BLaER1 (cell line): ENCODE measurements at regions not wholly inside any gene's neighbourhood (a gene's known extent, or its start where the extent isn't known, plus 50 kb on each side); places are given as distances from the start of the nearest gene placed in this dataset.
"Not testable (repeated sequence)": the region's sequence is repeated elsewhere in the genome, so short reads cannot be mapped to it uniquely, and the experiment has no call there.

Experiments
- H3K27ac ChIP-seq: shearing (Covaris generic); formaldehyde crosslinking; 2 replicates; pipeline ENCODE4 v1.8.1; 2022
- H3K27me3 ChIP-seq: shearing (Covaris generic); formaldehyde crosslinking; 2 replicates; pipeline ENCODE4 v1.8.1; 2022
- H3K36me3 ChIP-seq: shearing (Covaris generic); formaldehyde crosslinking; 2 replicates; pipeline ENCODE4 v1.8.1; 2022
- H3K4me1 ChIP-seq: shearing (Covaris generic); formaldehyde crosslinking; 2 replicates; pipeline ENCODE4 v1.8.1; 2022
- H3K4me2 ChIP-seq: shearing (Covaris generic); formaldehyde crosslinking; 2 replicates; pipeline ENCODE4 v1.8.1; 2022
- H3K4me3 ChIP-seq: shearing (Covaris generic); formaldehyde crosslinking; 2 replicates; pipeline ENCODE4 v1.8.1; 2022
- H3K9ac ChIP-seq: shearing (Covaris generic); formaldehyde crosslinking; 2 replicates; pipeline ENCODE4 v1.8.1; 2022
- H3K9me3 ChIP-seq: shearing (Covaris generic); formaldehyde crosslinking; 2 replicates; pipeline ENCODE4 v1.8.1; 2022
- H4K20me1 ChIP-seq: shearing (Covaris generic); formaldehyde crosslinking; 2 replicates; pipeline ENCODE4 v1.8.1; 2022
- Cebpa-rat ChIP-seq: shearing (Covaris generic); IDR thresholded peaks from 2 replicates; pipeline ENCODE4 v1.8.1; 2022

- H3K4me3 ChIP-seq: no peak overlapping the region
- H3K9me3 ChIP-seq: no peaks in the 10 kb centered on the region
- no peaks in the 10 kb centered on the region for H3K4me1 ChIP-seq
- H3K9ac ChIP-seq: no peak overlapping the region
- no peak overlapping the region for H3K4me2 ChIP-seq
- H3K36me3 ChIP-seq: no peaks in the 10 kb centered on the region
- H3K27ac ChIP-seq: no peak overlapping the region
- TF ChIP-seq Cebpa-rat: no peak
- H3K27me3 ChIP-seq: no peaks in the 10 kb centered on the region
- no peaks in the 10 kb centered on the region for H4K20me1 ChIP-seq
Measured at GRCh38 chr13:39818953-39819352, 163.5 kb downstream of the COG6 start.

DNA sequence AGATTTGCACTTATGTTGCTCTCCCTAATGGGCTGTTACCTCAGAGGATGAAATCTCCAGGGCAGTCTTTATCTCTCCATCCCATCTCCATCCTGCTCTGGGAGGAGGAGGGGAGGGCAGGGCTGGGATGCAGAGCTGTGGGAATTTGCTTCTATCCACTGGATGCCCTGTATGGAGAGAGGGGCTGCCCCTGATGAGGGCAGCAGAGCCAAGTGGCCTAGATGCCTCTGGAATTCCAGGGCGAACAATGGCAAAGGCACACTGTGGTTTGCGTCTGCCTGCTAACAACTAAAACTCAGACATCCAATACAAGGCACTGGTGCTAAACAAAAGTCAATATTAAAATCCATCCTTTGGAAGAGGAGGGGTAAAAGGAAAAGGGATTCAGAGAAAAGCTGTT, 165.1 kb downstream of the COG6 start:
- Histone ChIP-seq H3K4me1 (no peaks in the 10 kb centered on the region), H3K27ac (no peak overlapping the region), H3K9me3 (no peaks in the 10 kb centered on the region), H3K27me3 (no peaks in the 10 kb centered on the region), H3K36me3 (no peaks in the 10 kb centered on the region), H3K4me2 (no peak overlapping the region), H3K4me3 (no peak overlapping the region), H3K9ac (no peak overlapping the region), H4K20me1 (no peaks in the 10 kb centered on the region)
- no peak for TF ChIP-seq Cebpa-rat

- Histone ChIP-seq H4K20me1 (no peaks in the 10 kb centered on the region), H3K4me2 (no peak overlapping the region), H3K27me3 (no peaks in the 10 kb centered on the region), H3K27ac (no peak overlapping the region), H3K9me3 (no peaks in the 10 kb centered on the region), H3K4me3 (no peak overlapping the region), H3K4me1 (no peaks in the 10 kb centered on the region), H3K9ac (no peak overlapping the region), H3K36me3 (no peaks in the 10 kb centered on the region)
- TF ChIP-seq Cebpa-rat: no peak
Measured at GRCh38 chr13:39821977-39822376, 166.5 kb downstream of the COG6 start.

DNA sequence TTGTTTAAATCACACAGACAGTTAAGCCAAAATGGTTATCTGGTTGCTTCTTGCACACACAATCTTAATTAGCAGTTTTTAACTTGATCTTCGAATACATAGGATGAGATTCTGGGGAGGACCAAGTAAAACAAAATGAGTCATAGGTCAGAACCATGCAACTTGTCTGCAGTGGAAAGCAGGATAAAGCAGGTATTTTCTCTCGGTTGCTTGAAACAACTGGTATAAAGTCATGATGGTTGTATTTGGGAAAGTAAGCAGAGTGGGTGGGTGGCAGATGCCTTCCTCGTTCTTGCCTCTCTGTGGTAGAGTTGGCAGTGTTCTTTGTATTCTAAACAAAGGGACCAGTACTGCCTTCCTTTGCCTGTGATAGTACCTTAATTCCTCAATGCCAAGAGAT, 167.0 kb downstream of the COG6 start:
- Histone ChIP-seq H3K36me3 (no peaks in the 10 kb centered on the region), H3K9ac (no peak overlapping the region), H3K27me3 (no peaks in the 10 kb centered on the region), H3K4me1 (no peaks in the 10 kb centered on the region), H3K4me2 (no peak overlapping the region), H3K9me3 (no peaks in the 10 kb centered on the region), H3K4me3 (no peak overlapping the region), H3K27ac (no peak overlapping the region), H4K20me1 (no peaks in the 10 kb centered on the region)
- no peak for TF ChIP-seq Cebpa-rat

- TF ChIP-seq Cebpa-rat: no peak
- no peak overlapping the region for H3K27ac ChIP-seq
- H3K4me2 ChIP-seq: no peak overlapping the region
- no peak overlapping the region for H3K9ac ChIP-seq
- no peak overlapping the region for H3K4me3 ChIP-seq
- no peaks in the 10 kb centered on the region for H3K36me3 ChIP-seq
- H3K9me3 ChIP-seq: no peaks in the 10 kb centered on the region
- H3K4me1 ChIP-seq: no peaks in the 10 kb centered on the region
- H3K27me3 ChIP-seq: no peaks in the 10 kb centered on the region
- H4K20me1 ChIP-seq: no peaks in the 10 kb centered on the region
Measured at GRCh38 chr13:39823063-39823713, 167.7 kb downstream of the COG6 start.

GRCh38 chr13:39825886-39826285, 170.4 kb downstream of the COG6 start:
- no peak overlapping the region for H3K27ac ChIP-seq
- no peaks in the 10 kb centered on the region for H3K9me3 ChIP-seq
- H3K27me3 ChIP-seq: no peaks in the 10 kb centered on the region
- no peaks in the 10 kb centered on the region for H4K20me1 ChIP-seq
- no peak overlapping the region for H3K4me3 ChIP-seq
- H3K36me3 ChIP-seq: no peaks in the 10 kb centered on the region
- H3K4me2 ChIP-seq: no peak overlapping the region
- H3K9ac ChIP-seq: no peak overlapping the region
- TF ChIP-seq Cebpa-rat: no peak
- no peaks in the 10 kb centered on the region for H3K4me1 ChIP-seq

DNA sequence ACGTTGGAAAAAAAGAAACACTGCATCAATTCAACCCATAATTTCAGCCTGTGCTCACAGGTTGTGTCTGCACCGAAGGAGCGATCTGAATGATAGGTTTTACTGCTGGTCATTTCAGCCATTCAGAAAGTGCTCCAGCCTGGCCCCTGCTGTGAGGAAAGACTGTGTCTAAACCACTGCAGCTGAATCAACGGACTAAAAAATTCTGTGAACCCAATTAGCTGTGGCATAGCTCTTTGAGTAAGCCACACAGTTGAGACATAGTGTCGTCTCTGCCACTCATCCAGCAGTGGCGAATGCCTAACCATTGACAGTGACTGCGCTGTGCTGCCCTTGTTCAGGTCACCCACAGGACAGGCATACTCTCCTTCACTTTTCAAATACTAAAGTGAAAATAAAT, 179.8 kb downstream of the COG6 start:
- no peak for TF ChIP-seq Cebpa-rat
- Histone ChIP-seq H3K9ac (no peak overlapping the region), H3K9me3 (no peaks in the 10 kb centered on the region), H3K4me2 (no peak overlapping the region), H3K4me1 (no peaks in the 10 kb centered on the region), H3K27ac (no peak overlapping the region), H4K20me1 (no peaks in the 10 kb centered on the region), H3K4me3 (no peak overlapping the region), H3K36me3 (no peaks in the 10 kb centered on the region), H3K27me3 (no peaks in the 10 kb centered on the region)

DNA sequence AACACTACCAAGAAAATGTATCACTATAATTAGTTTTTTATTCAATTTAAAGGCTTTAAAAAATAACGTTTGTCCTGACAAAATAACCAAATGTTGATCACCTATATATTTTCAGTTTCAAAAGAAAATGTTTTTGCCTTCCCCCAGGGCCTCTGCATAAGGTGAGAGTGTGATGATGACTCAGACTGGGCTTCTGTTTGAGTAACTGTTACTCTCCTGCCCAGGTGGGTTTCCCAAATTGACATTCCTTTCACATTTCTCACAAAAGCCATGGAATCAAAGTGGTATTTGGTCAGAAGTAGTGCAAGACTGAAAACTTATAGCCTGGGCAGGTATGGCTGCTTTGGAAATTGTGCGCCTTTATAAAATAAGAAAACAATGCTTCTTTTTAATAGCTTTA, 180.6 kb downstream of the COG6 start:
- Histone ChIP-seq H3K27ac (no peak overlapping the region), H3K27me3 (no peaks in the 10 kb centered on the region), H3K4me3 (no peak overlapping the region), H4K20me1 (no peaks in the 10 kb centered on the region), H3K36me3 (no peaks in the 10 kb centered on the region), H3K9me3 (no peaks in the 10 kb centered on the region), H3K4me1 (no peaks in the 10 kb centered on the region), H3K9ac (no peak overlapping the region), H3K4me2 (no peak overlapping the region)
- TF ChIP-seq Cebpa-rat: no peak

- not testable (repeated sequence) for H3K4me3 ChIP-seq, H3K4me2 ChIP-seq, H3K27ac ChIP-seq, H3K27me3 ChIP-seq, H3K4me1 ChIP-seq, H3K36me3 ChIP-seq, H4K20me1 ChIP-seq, H3K9ac ChIP-seq, H3K9me3 ChIP-seq
Measured at GRCh38 chr13:39837866-39838265, 182.4 kb downstream of the COG6 start.

DNA sequence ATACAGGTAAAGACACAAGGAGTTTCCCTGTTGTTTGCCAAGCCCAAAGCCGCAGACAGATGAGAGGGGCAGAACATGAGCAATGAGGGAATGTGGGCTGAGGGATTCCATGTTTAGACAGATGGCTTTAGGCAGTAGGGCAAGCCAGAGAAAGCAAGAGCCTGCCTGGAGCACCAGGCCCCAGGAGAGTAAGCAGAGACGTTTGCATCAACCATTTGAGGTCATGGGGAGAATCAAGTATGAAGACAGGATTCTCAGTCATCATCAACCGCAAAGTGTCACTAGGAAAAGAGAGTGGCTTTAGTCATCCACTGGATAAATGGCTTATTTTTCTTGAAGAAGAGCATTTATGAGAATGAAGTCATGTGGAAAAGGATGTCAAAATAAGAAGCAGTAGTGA, 184.7 kb downstream of the COG6 start:
- H3K4me3 ChIP-seq: no peak overlapping the region

DNA sequence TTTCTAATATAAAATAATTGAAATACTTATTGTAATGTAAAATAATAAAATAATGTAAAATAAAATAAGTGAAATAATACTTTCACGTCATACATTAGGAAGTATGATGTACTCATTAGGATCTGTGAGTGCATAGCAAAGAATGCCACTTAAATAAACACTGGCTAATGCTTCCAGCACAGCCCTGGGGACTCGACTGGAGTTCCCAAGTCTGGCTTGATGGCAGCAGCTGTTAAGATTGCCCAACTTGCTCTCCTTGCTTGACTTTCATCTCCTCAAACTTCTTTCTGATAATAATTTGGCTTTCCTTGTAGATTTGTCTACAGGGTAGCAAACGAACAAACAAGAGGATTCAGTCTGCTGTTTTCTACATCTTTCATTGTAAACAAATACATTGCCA, 191.9 kb downstream of the COG6 start:
- H3K36me3 ChIP-seq: no peaks in the 10 kb centered on the region
- H4K20me1 ChIP-seq: no peaks in the 10 kb centered on the region
- H3K27ac ChIP-seq: no peak overlapping the region
- H3K4me2 ChIP-seq: no peak overlapping the region
- H3K27me3 ChIP-seq: no peaks in the 10 kb centered on the region
- peaks cover 4% of the 10 kb centered on the region; the same call in 1 of the 2 replicates for H3K9me3 ChIP-seq
- no peaks in the 10 kb centered on the region for H3K4me1 ChIP-seq
- no peak overlapping the region for H3K4me3 ChIP-seq
- H3K9ac ChIP-seq: no peak overlapping the region
- TF ChIP-seq Cebpa-rat: no peak

More for the DNA sequence above, 184.7 kb downstream of the COG6 start:
- no peaks in the 10 kb centered on the region for H3K36me3 ChIP-seq
- no peaks in the 10 kb centered on the region for H4K20me1 ChIP-seq
- no peak overlapping the region for H3K9ac ChIP-seq
- no peak overlapping the region for H3K4me2 ChIP-seq
- no peaks in the 10 kb centered on the region for H3K27me3 ChIP-seq
- H3K4me1 ChIP-seq: no peaks in the 10 kb centered on the region
- no peaks in the 10 kb centered on the region for H3K9me3 ChIP-seq
- H3K27ac ChIP-seq: no peak overlapping the region
- no peak for TF ChIP-seq Cebpa-rat
